Hepatocyte (in vitro differentiated cells): ENCODE measurements at regions not wholly inside any gene's neighbourhood (a gene's known extent, or its start where the extent isn't known, plus 50 kb on each side); places are given as distances from the start of the nearest gene placed in this dataset.

ENCODE experiments used
- EZH2 ChIP-seq: fragments of 200-600 bp; sonication (generic); IDR thresholded peaks from 2 replicates; pipeline ENCODE4 v1.6.1; 2016; ENCODE audit warnings: antibody characterized with exemption, mild to moderate bottlenecking, borderline replicate concordance
- EZH2phosphoT487 ChIP-seq: fragments of 200-600 bp; sonication (generic); IDR thresholded peaks from one replicate; pipeline ENCODE4 v1.6.1; 2018; ENCODE audit warnings: antibody characterized with exemption, mild to moderate bottlenecking, low read depth, moderate library complexity; ENCODE audit not compliant: unreplicated experiment, severe bottlenecking
- TF ChIP-seq, protein P1 (sequence below): fragments of 200-600 bp; sonication (generic); IDR thresholded peaks from 2 replicates; pipeline ENCODE4 v1.5.1; 2016; ENCODE audit warnings: antibody characterized with exemption, mild to moderate bottlenecking; ENCODE audit not compliant: poor library complexity

DNA sequence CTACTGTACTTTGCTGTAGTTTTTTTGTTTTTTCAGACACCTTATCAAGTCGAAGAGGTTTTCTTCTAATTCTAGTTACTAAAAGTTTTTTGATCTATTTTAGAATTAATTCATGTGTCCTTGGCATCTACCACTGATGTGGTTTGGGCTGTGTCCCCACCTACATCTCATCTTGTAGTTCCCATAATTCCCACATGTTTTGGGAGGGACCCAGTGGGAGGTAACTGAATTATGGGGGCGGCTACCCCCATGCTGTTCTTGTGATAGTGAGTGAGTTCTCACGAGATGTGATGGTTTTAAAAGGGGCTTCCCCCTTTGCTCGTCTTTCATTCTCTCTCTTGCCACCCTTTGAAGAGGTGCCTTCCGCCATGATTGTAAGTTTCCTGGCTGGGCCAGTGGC, 154.6 kb upstream of the EEPD1 start:
- TF ChIP-seq, protein P1, sequence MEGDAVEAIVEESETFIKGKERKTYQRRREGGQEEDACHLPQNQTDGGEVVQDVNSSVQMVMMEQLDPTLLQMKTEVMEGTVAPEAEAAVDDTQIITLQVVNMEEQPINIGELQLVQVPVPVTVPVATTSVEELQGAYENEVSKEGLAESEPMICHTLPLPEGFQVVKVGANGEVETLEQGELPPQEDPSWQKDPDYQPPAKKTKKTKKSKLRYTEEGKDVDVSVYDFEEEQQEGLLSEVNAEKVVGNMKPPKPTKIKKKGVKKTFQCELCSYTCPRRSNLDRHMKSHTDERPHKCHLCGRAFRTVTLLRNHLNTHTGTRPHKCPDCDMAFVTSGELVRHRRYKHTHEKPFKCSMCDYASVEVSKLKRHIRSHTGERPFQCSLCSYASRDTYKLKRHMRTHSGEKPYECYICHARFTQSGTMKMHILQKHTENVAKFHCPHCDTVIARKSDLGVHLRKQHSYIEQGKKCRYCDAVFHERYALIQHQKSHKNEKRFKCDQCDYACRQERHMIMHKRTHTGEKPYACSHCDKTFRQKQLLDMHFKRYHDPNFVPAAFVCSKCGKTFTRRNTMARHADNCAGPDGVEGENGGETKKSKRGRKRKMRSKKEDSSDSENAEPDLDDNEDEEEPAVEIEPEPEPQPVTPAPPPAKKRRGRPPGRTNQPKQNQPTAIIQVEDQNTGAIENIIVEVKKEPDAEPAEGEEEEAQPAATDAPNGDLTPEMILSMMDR = no peak
- TF ChIP-seq EZH2 (no peak), EZH2phosphoT487 (no peak)
